ENCODE measurements at regions not wholly inside any gene's neighbourhood (a gene's known extent, or its start where the extent isn't known, plus 50 kb on each side); places are given as distances from the start of the nearest gene placed in this dataset.
"Not testable (repeated sequence)": the region's sequence is repeated elsewhere in the genome, so short reads cannot be mapped to it uniquely, and the experiment has no call there.

- no peak for DNase-seq
Observed at GRCh38 chr9:20237686-20238085, 384.6 kb downstream of the MLLT3 start.

GRCh38 chr9:20236676-20237075 lies 385.6 kb downstream of the MLLT3 start:
- DNase-seq: no peak

- not testable (repeated sequence) for DNase-seq
Observed at GRCh38 chr9:20235206-20235605, 387.1 kb downstream of the MLLT3 start.

GRCh38 chr9:20228096-20228495 lies 394.2 kb downstream of the MLLT3 start:
- DNase-seq: no peak

- no peak for DNase-seq
Observed at GRCh38 chr9:20227166-20227874, 395.0 kb downstream of the MLLT3 start.

GRCh38 chr9:20226345-20226744 lies 396.0 kb downstream of the MLLT3 start:
- no peak for DNase-seq

GRCh38 chr9:20225826-20226225 lies 396.5 kb downstream of the MLLT3 start:
- no peak for DNase-seq

- no peak for DNase-seq
Observed at GRCh38 chr9:20224756-20225155, 397.5 kb downstream of the MLLT3 start.

GRCh38 chr9:20220286-20220685 lies 402.0 kb downstream of the MLLT3 start:
- DNase-seq: no peak

GRCh38 chr9:20219437-20219836 lies 402.9 kb downstream of the MLLT3 start:
- DNase-seq: no peak

GRCh38 chr9:20217596-20217995 lies 404.7 kb downstream of the MLLT3 start:
- no peak for DNase-seq

GRCh38 chr9:20216438-20216837 lies 405.9 kb downstream of the MLLT3 start:
- DNase-seq: no peak

- DNase-seq: no peak
Observed at GRCh38 chr9:20215552-20215951, 406.7 kb downstream of the MLLT3 start.

GRCh38 chr9:20212806-20213205 lies 409.5 kb downstream of the MLLT3 start:
- DNase-seq: no peak

- no peak for DNase-seq
Observed at GRCh38 chr9:20209391-20210340, 412.6 kb downstream of the MLLT3 start.

GRCh38 chr9:20208961-20209371 lies 413.3 kb downstream of the MLLT3 start:
- no peak for DNase-seq

- DNase-seq: no peak
Observed at GRCh38 chr9:20208226-20208625, 414.1 kb downstream of the MLLT3 start.

GRCh38 chr9:20207176-20207575 lies 415.1 kb downstream of the MLLT3 start:
- no peak for DNase-seq

GRCh38 chr9:20205821-20206220 lies 416.5 kb downstream of the MLLT3 start:
- no peak for DNase-seq

- no peak for DNase-seq
Observed at GRCh38 chr9:20200991-20201431, 412.2 kb upstream of the SLC24A2 start.

- no peak for DNase-seq
Observed at GRCh38 chr9:20200581-20200980, 411.7 kb upstream of the SLC24A2 start.

GRCh38 chr9:20199111-20199510 lies 410.3 kb upstream of the SLC24A2 start:
- DNase-seq: no peak

GRCh38 chr9:20197976-20198685 lies 409.3 kb upstream of the SLC24A2 start:
- DNase-seq: no peak
